Common myeloid progenitor, CD34-positive (primary cell): ENCODE measurements at regions not wholly inside any gene's neighbourhood (a gene's known extent, or its start where the extent isn't known, plus 50 kb on each side); places are given as distances from the start of the nearest gene placed in this dataset.

ENCODE experiments used
- CTCF ChIA-PET: fragments of 350-600 bp; sonication (Branson Sonifier 250); formaldehyde crosslinking; loops from one replicate; lab custom pipeline; 2021; ENCODE audit warnings: antibody characterized with exemption; lab: Charles Lee
- POLR2A ChIA-PET: fragments of 350-600 bp; sonication (Branson Sonifier 250); formaldehyde crosslinking; loops from one replicate; lab custom pipeline; 2021; ENCODE audit warnings: antibody characterized with exemption; lab: Charles Lee
- DNase-seq, 3 donors: peaks; one replicate each; pipeline versions ENCODE4 v3.0.0 to v3.0.0-alpha.2; 2013
- H3K27ac ChIP-seq, 2 experiments: 1 replicate in 1 of 2; 2 replicates in 1 of 2; pipeline ENCODE4 v1.7.0; 2013; ENCODE audit warnings: inconsistent platforms in 2 of 2, low read length in 2 of 2, mild to moderate bottlenecking in 2 of 2, low read depth in 1 of 2, moderate library complexity in 1 of 2; ENCODE audit not compliant: severe bottlenecking in 2 of 2, insufficient read depth in 1 of 2, poor library complexity in 1 of 2
- H3K27me3 ChIP-seq, 5 experiments: replicated peaks in 2 of 5; 1 replicate in 3 of 5; 2 replicates in 2 of 5; pipeline versions ENCODE4 v1.6.1 to v1.7.0; 2013; ENCODE audit warnings: low read length in 4 of 5, mild to moderate bottlenecking in 2 of 5, moderate library complexity in 2 of 5, inconsistent platforms in 1 of 5; ENCODE audit not compliant: insufficient read depth in 5 of 5, control insufficient read depth in 4 of 5
- H3K36me3 ChIP-seq, 4 experiments: 1 replicate in 2 of 4; 2 replicates in 2 of 4; pipeline versions ENCODE4 v1.6.1 to v1.7.0; 2013; ENCODE audit warnings: low read length in 3 of 4, control low read depth in 1 of 4, mild to moderate bottlenecking in 1 of 4; ENCODE audit not compliant: control insufficient read depth in 4 of 4, insufficient read depth in 4 of 4
- H3K4me1 ChIP-seq, 4 experiments: 1 replicate in 3 of 4; 2 replicates in 1 of 4; pipeline versions ENCODE4 v1.6.1 to v1.7.1; 2013; ENCODE audit warnings: low read length in 3 of 4, mild to moderate bottlenecking in 3 of 4, control low read depth in 1 of 4, inconsistent platforms in 1 of 4, moderate library complexity in 1 of 4; ENCODE audit not compliant: control insufficient read depth in 4 of 4, insufficient read depth in 4 of 4; ENCODE audit errors: control extremely low read depth in 1 of 4
- H3K4me3 ChIP-seq, 7 experiments: 1 replicate in 4 of 7; 2 replicates in 3 of 7; pipeline versions ENCODE4 v1.5.1 to v1.7.0; 2013; ENCODE audit warnings: mild to moderate bottlenecking in 7 of 7, low read length in 6 of 7, moderate library complexity in 6 of 7, inconsistent platforms in 2 of 7, low read depth in 2 of 7, control low read depth in 1 of 7; ENCODE audit not compliant: insufficient read depth in 4 of 7, control insufficient read depth in 1 of 7; ENCODE audit errors: extremely low read depth in 1 of 7
- H3K9me3 ChIP-seq, 5 experiments: 1 replicate in 4 of 5; 2 replicates in 1 of 5; pipeline versions ENCODE4 v1.6.1 to v1.7.1; 2013; ENCODE audit warnings: low read length in 4 of 5, mild to moderate bottlenecking in 2 of 5, inconsistent platforms in 1 of 5, low read depth in 1 of 5, moderate library complexity in 1 of 5; ENCODE audit not compliant: control insufficient read depth in 4 of 5, insufficient read depth in 2 of 5; ENCODE audit errors: control extremely low read depth in 1 of 5
- WGBS: methylation state at CpG from one replicate; pipeline ENCODE4 v1.1.5; 2013; ENCODE audit not compliant: insufficient coverage; 5-methylcytosine and 5-hydroxymethylcytosine counted together

GRCh38 chr6:144931172-144932035, 646.3 kb downstream of the UTRN start:
- ChIA-PET POLR2A (no interaction called here), CTCF (interaction anchor here (1.2 to 1.7 kb wide), 3 partner anchors 14 to 346 kb away, joined by 3 to 7 read pairs (median 3); no protein-coding TSS in a partner anchor)
- 71% methylated on average over 5 of the region's 6 CpGs for WGBS
- no peak overlapping the region for H3K4me3 ChIP-seq
- no peak overlapping the region for H3K27ac ChIP-seq
- no peaks in the 10 kb centered on the region for H3K4me1 ChIP-seq
- H3K9me3 ChIP-seq, result peaks cover 0 to 6% (median 0%) of the 10 kb centered on the region in 5 experiments
- H3K36me3 ChIP-seq, result no peaks in the 10 kb centered on the region
- H3K27me3 ChIP-seq, result no peaks in the 10 kb centered on the region
- DNase-seq, result peak; percentile 15 to 41 (median 35)

DNA sequence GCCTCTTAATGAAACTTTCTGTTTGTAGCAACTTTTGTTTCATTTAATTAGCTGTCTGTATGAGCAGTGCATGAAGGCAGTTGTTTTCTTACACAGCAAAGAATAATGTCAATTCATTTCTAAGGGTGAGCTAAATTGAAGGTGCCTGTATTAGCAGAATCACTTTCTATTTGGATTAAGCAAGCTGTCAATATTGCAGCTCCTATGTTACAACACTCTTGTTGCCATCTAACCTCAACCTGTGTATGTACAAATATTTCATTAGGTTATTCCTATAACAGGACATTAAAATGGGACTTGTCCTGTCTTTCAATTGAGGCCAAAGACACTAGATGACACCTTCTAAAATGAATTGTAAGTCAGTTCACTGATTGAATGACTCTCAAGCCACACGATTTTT, 647.5 kb downstream of the UTRN start:
- POLR2A ChIA-PET, result no interaction called here
- Histone ChIP-seq H3K36me3 (no peaks in the 10 kb centered on the region), H3K4me1 (no peaks in the 10 kb centered on the region), H3K27me3 (no peaks in the 10 kb centered on the region), H3K27ac (no peak overlapping the region), H3K4me3 (no peak overlapping the region), H3K9me3 (peaks cover 0 to 6% (median 0%) of the 10 kb centered on the region in 5 experiments)
- 100% methylated on average over 1 of the region's 1 CpG for WGBS
- CTCF ChIA-PET, result interaction anchor here (1.0 to 1.7 kb wide), 6 partner anchors 13 to 349 kb away, joined by 3 to 7 read pairs (median 3); no protein-coding TSS in a partner anchor
- no peak for DNase-seq

- CTCF ChIA-PET, result no interaction called here
- Histone ChIP-seq H3K27me3 (no peaks in the 10 kb centered on the region), H3K4me1 (no peaks in the 10 kb centered on the region), H3K27ac (no peak overlapping the region), H3K4me3 (no peak overlapping the region), H3K36me3 (no peaks in the 10 kb centered on the region), H3K9me3 (peaks cover 0 to 6% (median 0%) of the 10 kb centered on the region in 5 experiments)
- DNase-seq, result peak in 1 of 3 donors; percentile 9
- POLR2A ChIA-PET, result no interaction called here
Measured at GRCh38 chr6:144935181-144935580, 650.0 kb downstream of the UTRN start.

DNA sequence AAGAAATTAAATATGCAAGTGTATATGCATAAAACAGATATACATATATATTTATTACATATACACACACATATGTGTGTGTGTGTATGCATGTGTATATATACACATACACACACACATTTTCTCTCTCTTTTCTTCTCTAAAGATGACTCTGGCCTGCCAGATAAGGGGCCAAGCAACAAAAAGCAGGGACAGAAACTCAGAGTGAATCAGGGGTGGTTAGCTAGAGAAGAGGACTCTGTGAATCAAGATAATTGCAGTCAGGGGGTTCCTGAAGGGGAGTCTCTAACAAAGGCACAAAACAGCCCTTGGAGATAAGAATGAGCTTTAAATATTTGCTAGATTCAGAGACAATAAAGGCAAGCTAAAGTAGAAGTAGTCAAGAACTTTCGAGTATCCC, 650.5 kb downstream of the UTRN start:
- peak in 2 of 3 donors; percentile 42 to 61 for DNase-seq
- Histone ChIP-seq H3K36me3 (no peaks in the 10 kb centered on the region), H3K4me1 (no peaks in the 10 kb centered on the region), H3K27ac (no peak overlapping the region), H3K4me3 (no peak overlapping the region), H3K9me3 (peaks cover 0 to 6% (median 0%) of the 10 kb centered on the region in 5 experiments), H3K27me3 (no peaks in the 10 kb centered on the region)
- CTCF ChIA-PET, result no interaction called here
- POLR2A ChIA-PET, result no interaction called here
- WGBS, result no CpG with 5 or more reads among the region's 1 CpG

GRCh38 chr6:144936764-144937163, 651.6 kb downstream of the UTRN start:
- no peak overlapping the region for H3K4me3 ChIP-seq
- DNase-seq, result no peak
- H3K27ac ChIP-seq, result no peak overlapping the region
- ChIA-PET POLR2A (no interaction called here), CTCF (interaction anchor here (1.0 kb wide), 1 partner anchor 352 kb away, joined by 3 read pairs; no protein-coding TSS in a partner anchor)
- no peaks in the 10 kb centered on the region for H3K36me3 ChIP-seq
- peaks cover 0 to 6% (median 0%) of the 10 kb centered on the region in 5 experiments for H3K9me3 ChIP-seq
- no peaks in the 10 kb centered on the region for H3K4me1 ChIP-seq
- H3K27me3 ChIP-seq, result no peaks in the 10 kb centered on the region
- 94% methylated on average over 2 of the region's 2 CpGs for WGBS

GRCh38 chr6:144939921-144940320, 654.8 kb downstream of the UTRN start:
- no peak overlapping the region for H3K4me3 ChIP-seq
- no peaks in the 10 kb centered on the region for H3K36me3 ChIP-seq
- WGBS, result 100% methylated on average over 1 of the region's 1 CpG
- H3K27ac ChIP-seq, result no peak overlapping the region
- ChIA-PET POLR2A (no interaction called here), CTCF (no interaction called here)
- no peaks in the 10 kb centered on the region for H3K4me1 ChIP-seq
- peaks cover 0 to 2% (median 0%) of the 10 kb centered on the region in 5 experiments for H3K27me3 ChIP-seq
- H3K9me3 ChIP-seq, result no peaks in the 10 kb centered on the region
- no peak for DNase-seq

DNA sequence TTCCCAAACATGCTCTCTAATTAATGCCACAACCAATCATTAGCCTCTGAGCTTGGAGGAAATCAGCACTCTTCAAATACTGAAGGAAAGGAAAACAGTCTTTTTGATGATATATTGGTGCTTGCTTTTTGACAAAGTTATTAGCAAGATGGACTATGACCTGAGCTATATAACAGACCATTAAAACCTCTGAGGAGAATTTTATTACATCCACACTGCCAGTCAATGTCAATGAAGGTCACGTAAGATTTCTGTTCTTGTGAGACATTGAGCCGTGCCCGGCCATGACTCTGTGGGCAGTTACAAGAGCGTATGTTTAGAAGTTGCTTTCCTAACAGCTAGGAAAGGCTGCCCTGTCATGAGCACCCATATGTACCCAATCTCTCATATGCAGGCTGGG, 659.0 kb downstream of the UTRN start:
- no peaks in the 10 kb centered on the region for H3K36me3 ChIP-seq
- DNase-seq, result no peak
- H3K4me1 ChIP-seq, result no peaks in the 10 kb centered on the region
- POLR2A ChIA-PET, result no interaction called here
- CTCF ChIA-PET, result interaction anchor here (1.2 kb wide), 1 partner anchor 27 kb away, joined by 3 read pairs; no protein-coding TSS in a partner anchor
- peaks cover 0 to 2% (median 0%) of the 10 kb centered on the region in 5 experiments for H3K27me3 ChIP-seq
- H3K9me3 ChIP-seq, result no peaks in the 10 kb centered on the region
- 100% methylated on average over 4 of the region's 4 CpGs for WGBS
- no peak overlapping the region for H3K4me3 ChIP-seq
- no peak overlapping the region for H3K27ac ChIP-seq
